NCI-H2196 treated with DMSO at 0.1 percent for 48 hours (cell line): ENCODE measurements at regions not wholly inside any gene's neighbourhood (a gene's known extent, or its start where the extent isn't known, plus 50 kb on each side); places are given as distances from the start of the nearest gene placed in this dataset.
"Not testable (repeated sequence)": the region's sequence is repeated elsewhere in the genome, so short reads cannot be mapped to it uniquely, and the experiment has no call there.

Experiments used
- DNase-seq: peaks from one replicate; lab custom pipeline; 2025; ENCODE audit not compliant: unreplicated experiment; lab: John Stamatoyannopoulos, UW

DNA sequence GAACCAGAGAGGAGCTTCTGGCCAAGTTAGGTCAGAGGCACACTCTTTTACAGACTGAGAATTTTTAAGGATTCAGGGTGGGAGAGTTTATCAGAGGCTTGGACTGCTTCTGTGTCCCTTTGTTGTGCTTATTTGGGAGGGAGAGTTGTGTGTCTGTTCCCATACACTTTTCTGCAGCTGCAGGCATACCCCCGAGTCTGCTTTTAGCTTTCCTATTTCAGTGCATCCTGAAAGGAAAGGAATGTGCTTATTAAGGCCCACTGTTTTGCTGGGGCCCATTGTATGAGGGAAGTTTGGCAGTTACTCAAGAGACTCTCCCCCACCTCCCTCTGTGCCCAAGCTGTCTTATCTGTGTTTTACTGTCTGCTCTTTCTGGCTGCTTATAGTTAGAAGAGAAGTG is 257.4 kb upstream of the AADAT start:
- DNase-seq: not testable (repeated sequence)

DNA sequence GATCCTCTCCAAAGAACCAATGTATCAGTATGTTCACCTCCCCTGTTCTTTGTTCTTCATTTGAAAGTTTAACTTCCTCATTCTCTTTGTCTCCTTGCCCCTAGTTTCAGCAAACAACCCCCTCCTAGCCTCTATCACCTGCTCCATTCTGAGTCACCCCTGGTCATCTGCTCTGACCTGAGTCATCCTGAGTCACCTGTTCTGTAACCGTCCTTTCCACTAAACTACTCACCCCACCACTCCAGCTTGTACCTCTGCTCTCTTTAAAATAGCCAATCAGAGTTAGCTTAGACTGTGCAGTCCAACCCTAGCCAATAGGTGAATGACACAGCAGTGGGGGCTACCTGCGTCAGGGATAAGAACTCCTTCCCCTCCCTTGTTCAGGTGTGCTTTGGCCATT is 249.8 kb upstream of the AADAT start:
- DNase-seq: no peak

DNA sequence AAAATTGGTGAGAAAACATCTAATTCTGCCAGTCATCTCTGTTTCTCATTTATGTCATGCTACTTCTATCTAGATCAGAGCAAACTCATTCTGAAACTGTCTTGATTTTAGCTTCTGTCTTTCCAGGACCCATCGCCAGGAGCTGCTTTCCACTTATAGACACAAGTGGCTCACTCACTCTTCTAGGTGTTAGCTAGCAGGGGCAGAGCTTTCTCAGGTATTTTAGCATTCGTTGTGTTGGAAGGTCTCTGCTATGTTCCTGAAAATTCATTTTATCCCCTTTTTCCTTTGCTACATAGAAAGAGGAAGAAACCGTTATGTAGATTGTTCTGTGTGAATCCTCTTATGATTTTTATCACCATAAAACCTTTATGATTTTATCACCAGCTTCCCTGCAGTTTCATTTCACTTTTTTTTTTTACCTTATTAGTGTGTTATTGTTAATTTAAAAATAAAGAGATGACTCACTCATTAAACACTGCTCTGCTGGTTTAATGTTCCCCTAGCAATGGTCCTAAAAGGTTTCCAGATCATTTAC is 246.6 kb upstream of the AADAT start:
- DNase-seq: no peak

DNA sequence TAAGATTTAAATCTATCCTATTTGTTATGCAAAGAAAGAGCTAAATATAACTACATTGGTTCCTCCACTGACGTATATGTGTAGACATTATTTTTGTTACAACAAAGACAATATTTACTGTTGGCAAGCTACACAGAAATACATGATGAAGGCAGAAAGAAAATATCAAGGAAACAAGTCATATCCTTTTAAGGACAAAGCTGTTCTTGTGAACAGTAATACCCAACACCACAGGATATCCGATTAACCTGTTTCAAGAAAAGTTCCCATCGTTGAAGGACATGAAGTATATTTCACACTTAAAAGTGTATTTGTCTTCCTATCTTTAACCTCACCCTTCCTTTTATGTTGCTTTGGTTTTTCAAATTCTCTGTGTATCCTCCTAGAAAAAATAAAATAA is 235.8 kb upstream of the AADAT start:
- DNase-seq: no peak

DNA sequence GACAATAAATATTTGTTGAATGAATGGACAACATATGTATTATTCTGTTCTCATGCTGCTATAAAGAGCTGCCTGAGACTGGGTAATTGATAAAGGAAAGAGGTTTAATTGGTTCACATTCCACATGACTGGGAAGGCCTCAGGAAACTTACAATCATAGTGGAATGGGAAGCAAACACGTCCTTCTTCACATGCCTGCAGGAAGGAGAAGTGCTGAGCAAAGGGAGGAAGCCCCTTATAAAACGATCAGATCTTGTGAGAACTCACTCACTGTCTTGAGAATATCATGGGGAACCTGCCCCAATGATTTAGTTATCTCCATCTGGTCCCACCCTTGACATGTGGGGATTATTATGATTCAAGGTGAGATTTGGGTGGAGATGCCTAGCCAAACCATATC is 233.9 kb upstream of the AADAT start:
- no peak for DNase-seq

DNA sequence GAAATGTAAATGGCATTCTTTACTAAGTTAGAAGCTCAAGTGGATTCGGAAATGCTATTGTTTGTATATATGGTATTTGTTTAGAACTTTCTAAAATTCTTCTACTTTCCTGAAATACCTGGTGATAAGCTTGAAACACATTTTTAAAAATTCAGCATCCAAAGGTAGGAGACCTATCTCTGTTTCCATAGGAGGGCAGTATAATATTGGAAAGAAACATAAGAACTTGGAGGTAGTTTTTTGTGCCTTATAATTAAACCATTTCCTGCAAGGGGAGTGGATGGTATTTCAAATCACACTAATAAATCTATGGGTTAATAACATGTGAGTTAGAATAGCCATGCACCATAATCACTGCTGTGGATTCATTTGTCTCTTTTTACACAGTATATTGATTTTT is 217.4 kb upstream of the AADAT start:
- no peak for DNase-seq

DNA sequence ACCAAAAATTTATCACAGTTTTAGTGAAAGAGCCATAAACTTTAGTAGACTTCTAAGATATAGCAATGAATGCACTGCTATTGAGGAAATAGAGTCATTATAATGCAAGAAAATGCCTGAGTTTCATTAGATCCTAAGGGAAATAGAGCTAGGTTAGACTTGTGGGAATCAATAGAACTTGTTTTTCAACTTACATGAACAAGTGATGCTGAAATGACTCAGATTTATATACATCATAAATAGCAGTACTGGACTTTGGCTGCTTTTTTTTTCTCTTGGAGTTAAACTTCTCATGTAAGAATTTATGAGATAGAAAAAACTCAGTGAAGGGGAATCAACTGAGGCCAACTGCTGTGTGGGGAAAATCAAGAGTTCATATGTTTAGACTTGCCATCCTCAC is 216.5 kb upstream of the AADAT start:
- DNase-seq: no peak

DNA sequence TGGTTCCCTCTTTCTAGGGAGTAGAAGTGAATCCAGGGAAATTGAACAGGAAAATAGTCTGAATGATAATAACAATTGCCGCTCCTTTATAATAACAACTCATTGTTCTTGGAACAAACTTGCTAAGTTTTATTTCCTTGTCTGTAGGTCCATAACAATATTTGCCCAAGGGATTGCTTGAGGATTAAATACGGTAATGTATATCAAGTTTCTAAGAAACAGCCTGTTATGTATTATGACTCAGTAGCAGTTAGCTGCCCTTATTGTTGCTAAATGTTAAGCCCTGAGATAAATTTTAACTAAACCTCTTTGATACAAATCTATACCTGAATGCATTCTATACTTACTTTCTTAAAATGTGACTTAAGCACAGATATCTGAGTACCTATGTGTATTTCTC is 215.9 kb upstream of the AADAT start:
- no peak for DNase-seq

DNA sequence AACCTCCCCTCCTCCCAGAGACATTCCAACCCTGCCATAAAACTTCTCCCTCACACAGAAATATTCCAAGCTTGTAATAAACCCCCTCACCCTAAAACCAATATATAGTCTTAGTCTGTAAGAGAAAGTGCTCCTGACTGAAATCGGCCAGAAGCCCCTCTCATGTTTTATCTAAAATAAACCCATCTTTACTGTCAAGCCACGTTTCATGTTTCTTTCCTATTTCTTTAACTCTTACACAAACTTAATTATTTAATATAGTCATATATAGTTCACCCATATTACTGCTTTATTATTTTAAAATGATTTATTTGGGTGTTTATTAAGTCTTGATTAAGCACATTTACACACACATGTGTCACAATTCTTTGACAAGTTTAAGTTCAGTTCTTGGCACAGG is 191.3 kb upstream of the AADAT start:
- DNase-seq: no peak

DNA sequence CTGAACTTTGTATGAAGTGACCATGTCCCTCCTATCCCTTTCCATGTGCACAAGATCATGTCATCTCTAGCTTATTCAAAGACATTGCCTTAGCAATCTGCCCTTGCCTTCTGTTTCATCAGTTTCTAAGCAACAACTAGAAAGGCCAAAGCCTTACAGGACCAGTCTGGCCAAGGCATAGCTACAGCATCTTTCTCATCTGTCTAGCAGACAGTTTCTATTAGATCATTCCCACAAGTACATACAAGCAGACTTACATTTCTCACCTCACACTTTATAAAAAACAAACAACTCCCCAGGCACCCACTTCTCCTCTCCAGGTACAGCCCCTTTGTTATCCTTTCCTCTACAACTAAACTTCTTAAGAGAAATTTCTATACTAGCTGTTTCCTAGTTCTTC is 188.7 kb upstream of the AADAT start:
- DNase-seq: no peak

DNA sequence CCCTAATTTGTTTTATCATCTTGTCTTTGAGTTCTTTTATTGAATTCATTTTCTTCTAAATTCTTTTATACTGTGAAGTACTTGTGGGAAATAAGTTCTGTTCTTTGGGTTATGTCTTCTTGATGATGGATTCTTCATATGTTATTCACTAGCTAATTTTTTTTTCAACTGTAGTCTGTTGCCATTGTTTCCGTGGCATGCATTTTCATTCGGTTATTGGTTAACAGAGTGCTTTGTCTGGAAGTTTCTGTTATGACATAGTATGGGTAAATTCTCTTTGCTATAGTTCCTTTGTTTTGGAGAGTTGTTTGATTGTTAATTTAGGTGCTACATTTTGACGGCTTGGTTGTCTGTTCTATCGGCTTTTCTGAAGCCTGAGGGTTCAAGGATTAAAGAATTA is 184.9 kb upstream of the AADAT start:
- DNase-seq: no peak

DNA sequence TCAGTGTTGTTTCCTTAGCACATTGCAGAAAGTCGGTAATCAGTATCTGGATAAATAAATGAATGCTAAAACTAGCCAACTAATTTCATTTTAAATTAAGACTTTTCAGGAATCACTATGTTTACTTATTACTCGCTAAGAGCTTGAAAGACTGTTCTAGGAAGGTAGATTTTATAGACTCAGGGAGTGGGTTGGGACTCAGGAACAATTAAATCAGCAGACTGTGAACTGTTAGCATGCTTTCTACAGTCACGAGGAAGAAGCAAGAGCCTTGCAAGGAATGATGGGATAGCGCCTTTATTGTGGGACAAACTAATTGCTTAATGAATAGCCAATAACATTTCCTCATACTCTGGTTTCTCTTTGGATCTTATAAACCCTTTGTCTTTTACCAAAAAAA is 183.2 kb upstream of the AADAT start:
- no peak for DNase-seq

DNA sequence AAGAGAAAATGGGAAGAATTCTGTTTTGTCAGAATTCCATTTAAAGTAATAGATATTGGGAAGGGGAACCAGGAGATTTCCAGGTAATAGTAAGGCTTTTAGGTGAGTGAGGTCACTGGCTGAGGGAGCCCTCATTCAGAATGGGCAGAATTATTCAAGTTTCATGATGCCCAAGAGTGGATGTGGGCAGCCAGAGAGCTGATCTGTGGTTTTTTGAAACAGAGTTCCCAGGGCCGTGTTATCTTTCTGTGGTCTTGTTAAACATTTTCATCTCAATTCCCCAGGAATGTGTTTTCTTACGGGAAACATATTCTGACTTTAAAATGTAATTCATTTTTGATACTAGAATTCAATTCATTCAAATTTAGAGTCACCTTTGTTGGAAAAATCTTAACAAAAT is 182.0 kb upstream of the AADAT start:
- DNase-seq: no peak

DNA sequence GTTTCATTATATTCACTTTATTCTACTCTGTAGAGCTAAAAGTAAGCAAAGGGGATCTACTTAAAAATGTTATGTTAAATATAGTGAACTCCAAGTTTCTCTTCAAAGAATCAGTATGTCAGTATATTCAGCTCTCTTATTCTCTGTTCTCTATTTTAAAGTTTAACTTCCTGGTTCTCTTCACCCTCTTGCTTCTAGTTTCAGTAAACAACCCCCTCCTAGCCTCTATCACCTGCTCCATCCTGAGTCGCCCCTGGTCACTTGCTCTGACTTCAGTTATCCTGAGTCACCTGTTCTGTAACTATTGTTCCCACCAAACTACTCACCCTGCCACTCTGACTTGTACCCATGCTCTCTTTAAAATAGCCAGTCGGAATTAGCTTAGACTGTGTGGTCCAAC is 180.9 kb upstream of the AADAT start:
- no peak for DNase-seq

DNA sequence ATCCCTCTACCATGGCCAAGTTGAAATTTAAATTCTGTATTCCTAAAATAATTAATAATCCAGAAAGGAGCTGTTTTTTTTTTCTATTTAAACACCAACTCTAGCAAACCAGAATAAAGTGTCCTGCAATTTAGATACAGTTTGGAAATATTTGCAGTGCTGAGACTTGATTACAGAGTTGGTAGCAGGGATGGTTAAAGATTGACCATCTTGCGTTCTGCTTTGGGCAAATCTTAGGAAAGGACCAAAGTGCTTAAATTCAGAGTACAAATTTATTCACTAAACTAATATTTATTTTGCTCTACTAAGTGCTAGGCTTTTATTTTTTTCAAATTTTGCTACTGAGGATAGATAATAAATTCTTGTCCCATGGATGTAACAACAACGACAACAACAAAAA is 180.2 kb upstream of the AADAT start:
- no peak for DNase-seq

DNA sequence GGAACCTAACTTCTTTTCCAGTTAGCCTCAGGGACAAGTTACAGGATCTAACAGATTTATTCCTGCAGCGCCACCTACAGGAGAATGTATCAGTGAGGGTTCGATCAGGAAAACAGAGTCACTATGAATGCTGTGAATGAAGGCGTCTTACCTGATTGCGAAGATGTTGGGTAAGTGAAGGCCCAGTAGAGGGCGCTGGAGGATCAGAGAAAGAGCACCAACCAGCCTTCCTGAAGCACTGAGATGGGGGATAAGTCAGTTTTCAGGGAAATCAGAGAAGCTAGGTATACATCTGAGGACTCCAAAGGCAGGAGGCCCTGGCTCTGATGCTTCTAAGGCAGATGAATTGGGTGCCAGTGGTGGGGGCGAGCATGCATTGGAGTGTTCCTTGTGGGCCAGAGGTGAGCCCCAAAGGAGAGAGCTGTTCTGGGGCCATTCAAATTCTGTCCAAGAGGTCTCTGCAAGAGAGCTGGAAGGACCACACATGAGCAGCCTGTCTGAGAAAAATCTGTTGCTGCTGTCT is 169.9 kb upstream of the AADAT start:
- peak; percentile 20 for DNase-seq

DNA sequence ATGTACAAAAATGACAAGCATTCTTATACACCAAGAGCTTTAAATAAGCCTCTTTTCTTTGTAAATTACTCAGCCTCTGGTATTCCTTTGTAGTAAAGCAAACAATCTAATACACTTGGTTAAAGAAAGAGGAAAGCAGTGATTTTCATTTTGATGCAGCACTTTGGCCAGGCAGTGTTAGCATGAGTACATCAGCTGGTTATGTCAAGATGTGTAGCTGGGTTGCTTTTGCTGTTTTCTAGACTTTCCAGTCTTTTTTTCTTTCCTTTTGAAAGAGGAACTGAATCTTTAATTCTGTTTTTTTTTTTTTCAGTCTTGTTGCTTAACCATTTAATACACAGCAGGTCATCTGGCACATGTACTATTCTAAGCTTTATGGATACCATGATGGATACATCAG is 167.1 kb upstream of the AADAT start:
- DNase-seq: no peak

DNA sequence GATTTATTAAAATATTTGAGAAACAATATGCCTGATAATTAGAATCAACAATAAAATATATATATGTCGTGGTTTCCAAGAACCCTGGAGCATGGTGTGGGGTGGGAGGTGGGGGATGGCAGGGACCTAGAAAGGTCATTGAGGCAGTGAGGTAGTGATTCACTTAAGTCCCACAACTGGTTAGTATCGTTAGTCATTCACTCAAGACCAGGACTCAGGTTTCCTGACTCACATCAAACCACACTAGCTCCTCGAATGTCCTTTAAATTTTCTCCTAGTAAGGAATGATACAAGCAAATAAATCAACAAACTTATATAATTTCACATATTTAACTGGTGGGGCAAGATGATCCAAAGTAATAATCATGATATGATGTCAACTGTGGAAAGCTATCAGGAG is 158.8 kb upstream of the AADAT start:
- DNase-seq: no peak

DNA sequence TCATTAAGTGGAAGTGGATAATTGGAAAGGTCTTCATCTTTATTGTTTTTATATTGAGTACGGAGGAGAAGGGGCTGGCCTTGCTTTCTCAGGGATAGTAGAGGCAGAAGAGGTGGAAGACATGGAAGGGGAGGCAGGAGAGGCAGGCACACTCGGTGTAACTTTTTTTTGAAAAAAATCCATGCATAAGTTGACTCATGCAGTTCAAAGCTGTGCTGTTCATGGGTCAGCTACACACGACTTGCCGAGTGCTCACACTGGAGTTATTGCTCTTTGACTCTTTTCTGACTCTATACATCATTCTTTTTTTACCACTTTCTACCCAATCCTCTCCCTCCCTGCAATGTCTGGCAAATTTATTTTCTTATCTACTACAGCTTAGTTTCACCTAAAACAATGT is 158.3 kb upstream of the AADAT start:
- DNase-seq: no peak

DNA sequence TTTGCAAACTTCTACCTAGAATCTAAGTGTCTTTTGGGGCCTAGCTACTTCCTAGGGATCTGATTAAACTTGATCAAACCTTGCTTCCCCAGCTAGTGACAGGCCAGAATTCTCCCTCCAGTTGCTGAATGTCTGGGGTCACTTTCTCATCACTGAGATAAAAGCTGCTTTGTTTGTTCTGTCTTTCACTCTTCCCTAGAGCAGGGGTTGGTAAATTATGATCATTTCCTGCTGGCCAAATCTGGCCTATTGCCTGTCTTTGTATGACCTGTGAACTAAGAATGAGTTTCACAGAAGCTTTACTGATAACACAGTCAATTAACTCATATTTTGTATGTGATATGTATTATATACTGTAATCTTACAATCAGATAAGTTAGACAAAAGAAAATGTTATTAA is 157.8 kb upstream of the AADAT start:
- no peak for DNase-seq

DNA sequence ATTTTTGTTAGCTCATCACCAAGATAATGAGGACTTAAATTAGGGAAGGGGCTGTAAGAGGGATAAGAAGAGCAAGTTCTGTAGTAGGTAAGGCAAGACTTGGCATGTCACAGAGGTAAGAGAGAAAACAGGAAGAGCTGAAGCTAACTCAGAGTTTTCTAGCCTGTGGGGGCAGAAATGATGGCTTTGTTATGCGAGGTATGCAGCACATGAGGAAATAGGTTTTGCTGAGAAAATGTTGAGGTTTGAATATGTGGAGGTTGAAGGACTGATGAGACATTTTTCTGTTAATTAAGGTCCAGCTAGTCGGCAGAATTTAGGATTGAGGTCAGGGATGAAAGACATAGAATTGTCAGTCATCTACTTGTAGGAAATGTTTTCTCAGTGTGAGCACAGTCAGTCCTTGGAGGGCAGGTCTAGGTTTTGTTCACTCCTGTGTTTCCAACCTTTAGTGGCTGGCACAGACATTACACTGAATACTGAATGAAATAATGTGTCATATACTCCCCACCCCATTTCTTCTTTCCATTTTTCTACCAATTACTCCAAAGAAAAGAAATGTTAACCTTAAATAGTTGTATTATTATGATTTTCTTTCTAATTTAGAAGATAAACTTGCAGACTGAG is 154.0 kb upstream of the AADAT start:
- DNase-seq: no peak

DNA sequence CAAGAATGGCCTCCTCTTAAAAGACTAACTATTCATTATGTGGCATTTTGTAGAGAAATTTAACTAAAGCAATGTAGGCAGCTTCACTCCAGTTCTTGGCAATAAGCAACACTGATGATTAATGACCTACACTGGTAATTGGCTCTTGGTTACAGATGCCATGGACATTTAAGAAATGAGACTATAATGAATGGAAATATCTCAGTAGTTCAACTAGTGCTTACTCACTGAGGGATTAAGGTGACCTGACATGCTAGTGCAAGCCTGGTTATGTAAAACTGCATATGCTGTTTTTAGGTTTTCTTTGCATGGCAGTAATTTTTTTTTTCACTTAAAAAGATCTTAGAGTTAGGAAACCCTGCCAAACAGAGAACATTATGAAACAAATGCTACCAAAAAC is 152.7 kb upstream of the AADAT start:
- no peak for DNase-seq

DNA sequence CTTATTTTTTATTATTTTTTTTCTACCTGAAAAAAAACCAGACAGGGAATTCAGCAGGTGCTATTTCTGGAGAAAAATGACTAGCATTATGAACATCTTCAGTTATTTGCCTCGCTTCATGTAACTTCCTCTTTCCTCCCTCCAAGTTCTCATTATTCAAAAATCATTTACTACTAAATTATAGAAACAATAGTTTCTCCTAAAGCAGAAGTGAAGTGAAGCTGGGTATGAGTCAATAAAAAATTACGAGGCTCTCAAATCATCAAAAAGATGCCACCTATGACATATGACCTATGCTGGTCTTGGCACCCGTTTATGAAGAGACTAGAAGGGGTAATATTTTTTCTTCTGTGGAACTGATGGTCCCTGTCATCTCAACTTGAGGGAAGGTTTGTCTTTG is 145.0 kb upstream of the AADAT start:
- no peak for DNase-seq
